ENCODE measurements at regions not wholly inside any gene's neighbourhood (a gene's known extent, or its start where the extent isn't known, plus 50 kb on each side); places are given as distances from the start of the nearest gene placed in this dataset.

- H3K4me1 ChIP-seq (ENCODE audit: control insufficient read depth in 1 of 2, insufficient read depth in 2 of 2, low read depth in 1 of 2, low read length in 1 of 2) = peaks cover 0 to 6% of the 10 kb centered on the region in 2 experiments; a peak in 2 of 4 replicates
- H3K9ac ChIP-seq = no peak overlapping the region
- TF ChIP-seq NRF1 (IDR thresholded peaks at IDR 0.05; ENCODE audit: low read depth, low read length) (no peak), TCF12 (IDR thresholded peaks at IDR 0.05) (no peak), SMC3 (IDR thresholded peaks at IDR 0.05; ENCODE audit: low read depth, low read length) (no peak), REST (IDR thresholded peaks at IDR 0.05; ENCODE audit: low read depth, low read length) (no peak), CHD2 (IDR thresholded peaks at IDR 0.05; ENCODE audit: low read length, partially characterized antibody) (no peak), FOXM1 (IDR thresholded peaks at IDR 0.05; ENCODE audit: low read depth) (no peak), YY1 (IDR thresholded peaks at IDR 0.05; ENCODE audit: low read depth) (no peak), POLR2AphosphoS5 (IDR thresholded peaks at IDR 0.05; ENCODE audit: low read depth, low read length) (no peak), FOXJ3 (CRISPR knock-in tag; IDR thresholded peaks at IDR 0.05) (no peak), EP300 (IDR thresholded peaks at IDR 0.05; ENCODE audit: borderline replicate concordance in 1 of 2, low read depth in 1 of 2, low read length in 1 of 2) (no peak), MEF2A (IDR thresholded peaks at IDR 0.05; ENCODE audit: borderline replicate concordance, low read depth) (no peak), IRF3 (IDR thresholded peaks at IDR 0.05; ENCODE audit: low read depth, low read length) (no peak), RXRA (IDR thresholded peaks at IDR 0.05; ENCODE audit: borderline replicate concordance, low read depth) (no peak), ZBTB33 (IDR thresholded peaks at IDR 0.05; ENCODE audit: borderline replicate concordance, low read depth) (no peak), RAD21 (IDR thresholded peaks at IDR 0.05; ENCODE audit: low read length) (no peak), USF1 (IDR thresholded peaks at IDR 0.05; ENCODE audit: borderline replicate concordance, low read depth) (no peak)
- no peaks in the 10 kb centered on the region for H3K27me3 ChIP-seq (ENCODE audit: insufficient read depth)
- H3K79me2 ChIP-seq (ENCODE audit: insufficient read depth) = no peaks in the 10 kb centered on the region
- H3F3A ChIP-seq (replicated peaks; ENCODE audit: insufficient read depth) = no peaks in the 10 kb centered on the region
- no peak for DNase-seq
- CTCF ChIA-PET = no interaction called here
- H4K20me1 ChIP-seq (ENCODE audit: insufficient read depth) = no peaks in the 10 kb centered on the region
- no peak overlapping the region for H2AFZ ChIP-seq (ENCODE audit: low read depth)
- POLR2A ChIA-PET = no interaction called here
- H3K36me3 ChIP-seq (replicated peaks in 1 of 2; ENCODE audit: control insufficient read depth in 1 of 2, insufficient read depth in 2 of 2, low read length in 1 of 2) = no peaks in the 10 kb centered on the region
- WGBS (ENCODE audit: low lambda C conversion rate) = 67% methylated on average over 1 of the region's 1 CpG
- no peaks in the 10 kb centered on the region for H3K9me2 ChIP-seq
- H3K27ac ChIP-seq (ENCODE audit: low read depth in 2 of 2, low read length in 1 of 2) = no peak overlapping the region
- no peaks in the 10 kb centered on the region for H3K9me3 ChIP-seq
- no peak overlapping the region for H3K4me3 ChIP-seq (ENCODE audit: low read depth in 2 of 2, low read length in 1 of 2)
- no peak overlapping the region for H3K4me2 ChIP-seq
Measured at GRCh38 chr3:106577241-106577640, 708.4 kb upstream of the CBLB start.

Measured in SK-N-SH (cell line).